ENCODE measurements at regions not wholly inside any gene's neighbourhood (a gene's known extent, or its start where the extent isn't known, plus 50 kb on each side); places are given as distances from the start of the nearest gene placed in this dataset.
"Not testable (repeated sequence)": the region's sequence is repeated elsewhere in the genome, so short reads cannot be mapped to it uniquely, and the experiment has no call there.

- ATAC-seq (no peak), DNase-seq (ENCODE audit: low spot score) (no peak)
Measured at GRCh38 chr20:48448666-48449600, 378.9 kb downstream of the PREX1 start.

DNA sequence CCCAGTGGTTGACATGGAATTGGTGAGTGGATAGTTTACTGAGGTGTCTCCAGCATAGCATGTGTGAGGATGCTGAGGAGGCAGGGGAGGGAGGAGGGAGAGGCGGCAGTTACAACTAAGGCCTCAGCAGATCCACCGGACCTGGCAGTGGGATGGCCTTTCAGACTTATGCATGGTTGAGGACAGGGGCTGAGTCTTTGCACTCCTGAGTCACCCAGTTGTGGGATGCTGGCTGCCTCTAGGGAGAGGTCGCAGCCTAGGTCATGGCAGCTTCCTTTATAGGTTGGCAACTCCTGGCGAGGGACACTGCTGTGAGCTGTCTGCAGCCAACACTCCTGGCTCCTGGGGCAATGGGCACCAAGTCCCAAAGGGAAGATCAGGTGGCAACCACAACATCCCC lies 380.3 kb downstream of the PREX1 start:
- ATAC-seq (no peak), DNase-seq (ENCODE audit: low spot score) (no peak)

- DNase-seq (ENCODE audit: low spot score) (no peak), ATAC-seq (no peak)
Measured at GRCh38 chr20:48445827-48446226, 382.0 kb downstream of the PREX1 start.

GRCh38 chr20:48444249-48444648 lies 383.6 kb downstream of the PREX1 start:
- no peak for ATAC-seq
- DNase-seq (ENCODE audit: low spot score) = no peak

- DNase-seq (ENCODE audit: low spot score) (no peak), ATAC-seq (no peak)
Measured at GRCh38 chr20:48440916-48441315, 386.9 kb downstream of the PREX1 start.

- ATAC-seq; DNase-seq (ENCODE audit: low spot score): not testable (repeated sequence)
Measured at GRCh38 chr20:48440261-48440660, 387.5 kb downstream of the PREX1 start.

GRCh38 chr20:48437146-48437545 lies 390.7 kb downstream of the PREX1 start:
- ATAC-seq = no peak

DNA sequence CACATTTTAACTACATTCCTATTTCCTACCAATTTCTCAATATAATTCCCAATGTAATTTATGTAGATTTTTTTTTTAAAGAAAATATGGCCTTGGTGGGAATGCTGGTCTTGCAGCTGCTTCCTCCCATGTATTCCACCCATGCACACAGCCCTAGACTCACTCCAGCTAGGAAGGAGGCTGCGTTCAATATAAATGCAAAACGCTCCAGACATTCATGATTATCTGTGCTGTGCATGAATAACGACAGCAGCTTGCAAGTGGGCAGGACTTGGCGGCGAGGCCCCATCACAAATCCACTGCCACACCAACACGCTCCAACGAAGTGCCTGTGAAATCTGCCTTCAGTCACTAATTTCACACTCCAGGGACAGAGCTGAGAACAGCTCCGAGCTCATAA lies 391.2 kb downstream of the PREX1 start:
- not testable (repeated sequence) for DNase-seq (ENCODE audit: low spot score); ATAC-seq

More at GRCh38 chr20:48437146-48437545, 390.7 kb downstream of the PREX1 start:
- DNase-seq (ENCODE audit: low spot score) = no peak

GRCh38 chr20:48433178-48433577 lies 394.6 kb downstream of the PREX1 start:
- DNase-seq (ENCODE audit: low spot score) (no peak), ATAC-seq (no peak)

DNA sequence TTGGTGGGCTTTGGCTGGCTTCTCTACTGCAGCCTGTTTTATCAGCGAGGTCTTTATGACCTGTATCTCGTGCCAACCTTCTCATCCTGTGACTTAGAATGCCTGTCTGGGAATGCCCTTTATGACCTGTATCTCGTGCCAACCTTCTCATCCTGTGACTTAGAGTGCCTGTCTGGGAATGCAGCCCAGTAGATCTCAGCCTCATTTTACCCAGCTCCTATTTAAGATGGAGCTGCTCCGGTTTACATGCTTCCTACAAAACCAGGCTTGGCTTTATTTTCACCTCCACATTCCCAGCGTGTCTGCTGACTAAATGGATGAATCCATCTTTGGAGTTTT lies 395.3 kb downstream of the PREX1 start:
- DNase-seq (ENCODE audit: low spot score) = no peak
- ATAC-seq = no peak

DNA sequence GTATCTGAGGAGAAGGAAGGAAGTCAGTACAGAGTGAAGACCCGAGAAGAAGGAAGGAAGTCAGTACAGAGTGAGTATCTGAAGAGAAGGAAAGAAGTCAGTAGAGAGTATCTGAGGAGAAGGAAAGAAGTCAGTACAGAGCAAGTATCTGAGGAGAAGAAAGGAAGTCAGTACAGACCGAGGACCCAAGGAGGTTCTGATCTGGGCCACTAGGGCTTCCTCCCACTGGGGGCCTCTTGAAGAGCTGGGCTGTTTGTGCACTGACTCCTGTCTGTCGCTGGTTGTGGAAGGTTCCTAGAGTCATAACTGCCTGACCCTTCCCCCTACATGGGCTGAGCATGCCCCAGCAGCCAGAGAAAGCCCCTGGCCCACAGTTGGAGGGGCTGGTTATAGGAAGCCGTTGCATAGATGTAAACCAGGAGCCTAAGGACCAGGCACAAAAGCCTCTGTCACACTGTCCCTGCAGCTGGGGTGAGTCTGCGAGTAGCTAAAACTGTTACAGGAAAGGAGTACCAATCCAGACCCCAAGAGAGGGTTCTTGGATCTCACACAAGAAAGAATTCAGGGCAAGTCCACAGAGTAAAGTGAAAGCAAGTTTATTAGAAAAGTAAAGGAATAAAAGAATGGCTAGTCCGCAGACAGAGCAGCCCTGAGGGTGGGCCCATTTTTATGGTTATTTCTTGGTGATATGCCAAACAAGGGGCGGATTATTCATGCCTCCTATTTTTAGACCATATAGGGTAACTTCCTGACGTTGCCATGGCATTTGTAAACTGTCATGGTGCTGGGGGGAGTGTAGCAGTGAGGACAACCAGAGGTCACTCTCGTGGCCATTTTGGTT lies 395.9 kb downstream of the PREX1 start:
- DNase-seq (ENCODE audit: low spot score) (no peak), ATAC-seq (no peak)

- DNase-seq (ENCODE audit: low spot score) (no peak), ATAC-seq (no peak)
Measured at GRCh38 chr20:48426630-48427029, 401.2 kb downstream of the PREX1 start.

DNA sequence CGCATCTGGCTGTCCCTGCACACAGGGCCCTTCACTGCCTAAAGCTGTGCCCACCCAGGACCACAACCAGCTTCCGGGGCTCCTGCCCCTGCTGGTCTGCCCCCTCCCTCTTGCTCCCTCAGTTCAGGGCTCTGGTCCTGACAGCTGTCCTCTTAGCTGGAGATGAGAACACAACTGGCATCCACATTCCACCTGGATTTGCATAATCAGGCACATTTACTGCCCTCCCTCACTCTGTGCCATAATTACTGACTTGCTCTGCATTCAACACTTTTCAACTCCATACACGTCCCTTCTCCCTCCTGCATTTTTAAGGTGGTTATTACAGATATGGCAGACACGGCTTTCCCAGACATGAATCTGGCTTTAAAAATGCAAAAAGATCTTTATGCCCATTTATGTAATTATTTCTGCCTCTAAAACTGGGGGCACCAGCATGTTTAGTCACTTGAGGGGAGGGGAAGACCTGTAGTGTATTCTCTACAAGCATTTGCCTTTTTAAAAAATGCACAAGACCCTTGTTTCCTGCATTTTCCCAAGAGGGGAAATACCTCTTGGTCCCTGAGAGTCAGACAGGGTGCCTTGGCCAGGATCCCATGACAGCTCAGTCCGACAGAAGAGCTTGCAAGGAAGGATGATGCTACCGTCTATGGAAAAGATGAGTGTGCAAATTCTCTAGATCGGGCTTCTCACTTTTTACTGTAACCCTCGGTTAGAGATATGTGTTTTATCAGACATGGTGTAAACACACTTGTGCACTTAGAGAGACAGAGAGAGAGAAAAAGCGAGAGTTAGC lies 401.8 kb downstream of the PREX1 start:
- DNase-seq (ENCODE audit: low spot score) (no peak), ATAC-seq (no peak)

DNA sequence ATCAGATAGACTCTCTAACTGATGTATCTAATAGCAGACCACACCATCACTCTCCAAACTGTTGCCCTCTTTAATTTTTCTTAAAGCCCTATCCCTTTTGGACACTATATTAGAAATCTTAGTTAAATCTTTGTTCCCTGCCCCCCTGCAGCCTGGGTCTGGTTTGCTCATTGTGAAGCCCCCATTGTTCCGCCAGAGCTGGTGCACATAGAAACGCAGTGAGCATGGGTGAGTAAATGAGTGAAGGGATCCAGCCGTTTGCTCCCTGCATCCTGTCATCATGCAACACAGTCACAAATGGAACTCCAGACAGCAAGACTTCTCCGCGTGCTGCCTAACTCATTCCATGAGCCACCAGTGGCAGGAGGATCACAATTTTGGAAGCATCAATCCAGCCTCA lies 402.5 kb downstream of the PREX1 start:
- DNase-seq (ENCODE audit: low spot score) (no peak), ATAC-seq (no peak)

GRCh38 chr20:48422242-48422960 lies 405.4 kb downstream of the PREX1 start:
- no peak for DNase-seq (ENCODE audit: low spot score)
- no peak for ATAC-seq

GRCh38 chr20:48421547-48421946 lies 406.3 kb downstream of the PREX1 start:
- DNase-seq (ENCODE audit: low spot score) = no peak

DNA sequence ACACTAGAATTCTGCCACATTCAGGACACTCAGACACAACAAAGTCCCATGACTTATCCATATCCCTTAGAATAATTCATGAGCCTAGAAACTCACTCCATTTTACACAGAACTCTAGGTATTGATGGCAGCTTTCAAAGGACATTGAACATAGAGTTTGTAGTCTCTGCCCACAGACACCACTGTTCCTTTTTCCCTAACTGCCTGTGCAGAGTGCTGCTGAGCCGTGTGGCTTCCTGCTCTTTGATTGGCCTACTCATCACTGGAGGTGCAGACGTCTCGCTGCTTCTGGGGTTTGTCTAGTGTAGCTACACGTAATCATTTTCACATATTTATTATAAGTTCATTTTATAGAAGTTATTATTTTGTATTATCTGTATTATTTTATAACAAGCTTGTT lies 407.6 kb downstream of the PREX1 start:
- no peak for ATAC-seq

More at GRCh38 chr20:48421547-48421946, 406.3 kb downstream of the PREX1 start:
- ATAC-seq = no peak

DNA sequence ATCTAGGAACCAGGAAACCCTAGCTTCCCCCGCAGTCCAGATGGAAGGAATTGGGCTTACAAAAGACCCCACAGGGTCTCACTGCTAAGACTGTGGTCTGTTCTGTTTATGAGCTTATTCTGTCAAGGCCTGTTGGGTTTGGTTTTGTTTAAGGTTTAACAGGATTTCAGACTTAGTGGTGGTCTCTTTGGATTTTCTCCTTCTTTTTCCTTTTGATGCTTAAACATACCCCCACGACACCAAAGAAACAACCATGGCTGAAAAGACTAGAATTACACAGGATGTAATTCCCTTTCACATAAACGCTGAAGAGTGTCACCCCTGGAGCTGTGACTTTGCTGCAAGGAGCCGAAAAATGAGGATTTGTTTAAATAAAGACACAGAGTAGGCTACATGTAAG lies 408.6 kb downstream of the PREX1 start:
- no peak for ATAC-seq
- DNase-seq (ENCODE audit: low spot score) = no peak

More for the DNA sequence above, 407.6 kb downstream of the PREX1 start:
- no peak for DNase-seq (ENCODE audit: low spot score)

DNA sequence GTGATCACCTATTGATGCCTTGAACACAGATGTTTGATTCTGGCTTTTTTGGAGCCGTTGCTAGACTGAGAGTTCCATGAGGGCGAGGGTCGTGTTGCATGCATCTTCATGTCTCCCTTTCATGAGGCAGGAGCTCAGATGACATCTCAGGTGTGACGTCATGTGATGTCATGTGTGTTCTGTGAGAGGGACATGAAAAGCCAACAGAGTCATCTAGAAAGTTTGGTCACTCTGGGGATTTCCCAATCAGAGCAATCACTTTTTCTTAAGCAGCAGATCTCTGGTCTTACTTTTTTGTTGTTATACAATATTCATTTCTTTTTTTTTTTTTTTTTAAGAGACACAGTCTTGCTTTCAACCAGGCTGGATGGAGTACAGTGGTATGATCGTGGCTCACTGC lies 411.8 kb downstream of the PREX1 start:
- ATAC-seq = no peak

DNA sequence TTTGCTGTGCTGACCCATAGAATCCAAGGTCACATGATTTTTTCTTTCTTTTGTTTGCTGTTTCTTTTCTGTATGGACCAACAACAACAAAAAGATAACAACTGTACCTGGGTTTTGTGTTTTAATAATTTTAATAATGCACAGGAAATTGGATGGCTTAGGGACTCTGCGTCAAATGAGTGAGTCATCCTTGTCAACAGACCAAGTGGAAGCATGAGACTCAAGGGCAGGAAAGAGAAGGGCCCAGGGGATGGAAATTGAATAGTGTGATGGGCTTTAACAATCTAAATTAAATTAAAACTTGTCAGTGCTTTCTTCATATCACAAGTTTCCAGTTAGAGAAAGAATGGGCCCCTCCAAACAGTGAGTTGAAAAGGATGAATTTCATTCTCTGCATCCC lies 413.0 kb downstream of the PREX1 start:
- ATAC-seq (no peak), DNase-seq (ENCODE audit: low spot score) (no peak)

More for the DNA sequence above, 411.8 kb downstream of the PREX1 start:
- no peak for DNase-seq (ENCODE audit: low spot score)

All from left lobe of liver (tissue), 2 donors.